Mesenchymal stem cell (in vitro differentiated cells and primary cell): ENCODE measurements at regions not wholly inside any gene's neighbourhood (a gene's known extent, or its start where the extent isn't known, plus 50 kb on each side); places are given as distances from the start of the nearest gene placed in this dataset.

Experiments
- DNase-seq: peaks from one replicate; pipeline ENCODE4 v3.0.0-alpha.2; 2013
- H2AFZ ChIP-seq: one replicate; pipeline ENCODE4 v1.6.1; 2013; ENCODE audit warnings: low read depth, mild to moderate bottlenecking, control low read depth, inconsistent platforms, low read length, moderate library complexity
- H2AK5ac ChIP-seq: 2 replicates; pipeline ENCODE4 v1.6.1; 2013; ENCODE audit warnings: low read length, moderate library complexity, mild to moderate bottlenecking, inconsistent platforms; ENCODE audit not compliant: severe bottlenecking
- H2BK120ac ChIP-seq: one replicate; pipeline ENCODE4 v1.6.1; 2013; ENCODE audit warnings: low read depth, mild to moderate bottlenecking, inconsistent platforms, low read length, moderate library complexity
- H2BK12ac ChIP-seq, 2 experiments: one replicate each; pipeline ENCODE4 v1.6.1; 2013; ENCODE audit warnings: inconsistent platforms in 2 of 2, low read length in 2 of 2, mild to moderate bottlenecking in 2 of 2, moderate library complexity in 2 of 2, control low read depth in 1 of 2
- H2BK15ac ChIP-seq: one replicate; pipeline ENCODE4 v1.6.1; 2013; ENCODE audit warnings: mild to moderate bottlenecking, low read depth, inconsistent platforms; ENCODE audit not compliant: poor library complexity, severe bottlenecking
- H2BK5ac ChIP-seq: 2 replicates; pipeline ENCODE4 v1.6.1; 2013; ENCODE audit warnings: low read depth, mild to moderate bottlenecking, low read length, control low read depth, inconsistent platforms; ENCODE audit not compliant: poor library complexity, severe bottlenecking
- H3K14ac ChIP-seq, 2 experiments: one replicate each; pipeline ENCODE4 v1.6.1; 2013; ENCODE audit warnings: inconsistent platforms in 2 of 2, low read length in 2 of 2, control low read depth in 1 of 2, mild to moderate bottlenecking in 1 of 2, moderate library complexity in 1 of 2
- H3K18ac ChIP-seq, 2 experiments: one replicate each; pipeline ENCODE4 v1.6.1; 2013; ENCODE audit warnings: inconsistent platforms in 2 of 2, low read length in 2 of 2, control low read depth in 1 of 2, low read depth in 1 of 2, mild to moderate bottlenecking in 1 of 2
- H3K23ac ChIP-seq, 2 experiments: one replicate each; pipeline ENCODE4 v1.6.1; 2013; ENCODE audit warnings: inconsistent platforms in 2 of 2, low read length in 2 of 2, mild to moderate bottlenecking in 2 of 2, moderate library complexity in 2 of 2, control low read depth in 1 of 2
- H3K27ac ChIP-seq: 2 replicates; pipeline ENCODE4 v1.5.1; 2013; ENCODE audit warnings: mild to moderate bottlenecking, moderate library complexity, low read length, control low read depth, inconsistent platforms; ENCODE audit not compliant: poor library complexity, severe bottlenecking
- H3K27me3 ChIP-seq, 2 experiments: 2 replicates each; pipeline versions ENCODE4 v1.6.1 to v1.7.0; 2013; ENCODE audit warnings: low read length in 2 of 2, mild to moderate bottlenecking in 2 of 2, moderate library complexity in 2 of 2, control low read depth in 1 of 2, inconsistent platforms in 1 of 2; ENCODE audit not compliant: control insufficient read depth in 1 of 2, insufficient read depth in 1 of 2
- H3K36me3 ChIP-seq, 2 experiments: 2 replicates each; pipeline versions ENCODE4 v1.6.1 to v1.7.0; 2013; ENCODE audit warnings: low read length in 2 of 2, control low read depth in 1 of 2, inconsistent platforms in 1 of 2, low read depth in 1 of 2, mild to moderate bottlenecking in 1 of 2; ENCODE audit not compliant: insufficient read depth in 2 of 2, control insufficient read depth in 1 of 2
- H3K4ac ChIP-seq, 2 experiments: one replicate each; pipeline ENCODE4 v1.6.1; 2013; ENCODE audit warnings: inconsistent platforms in 2 of 2, low read length in 2 of 2, mild to moderate bottlenecking in 2 of 2, moderate library complexity in 2 of 2, control low read depth in 1 of 2, low read depth in 1 of 2
- H3K4me1 ChIP-seq: 2 replicates; pipeline ENCODE4 v1.6.1; 2013; ENCODE audit warnings: low read depth, low read length, control low read depth; ENCODE audit not compliant: control insufficient read depth, insufficient read depth
- H3K4me2 ChIP-seq: 2 replicates; pipeline ENCODE4 v1.6.1; 2013; ENCODE audit warnings: low read length, mild to moderate bottlenecking, inconsistent platforms; ENCODE audit not compliant: poor library complexity, severe bottlenecking
- H3K4me3 ChIP-seq, 2 experiments: 2 replicates each; pipeline versions ENCODE4 v1.5.1 to v1.7.0; 2013; ENCODE audit warnings: low read length in 2 of 2, mild to moderate bottlenecking in 2 of 2, control low read depth in 1 of 2, low read depth in 1 of 2; ENCODE audit not compliant: insufficient read depth in 1 of 2
- H3K79me1 ChIP-seq: replicated peaks from 2 replicates; pipeline ENCODE4 v1.6.1; 2013; ENCODE audit warnings: mild to moderate bottlenecking, control low read depth, low read length, inconsistent platforms; ENCODE audit not compliant: poor library complexity, severe bottlenecking
- H3K9ac ChIP-seq: 2 replicates; pipeline ENCODE4 v1.7.0; 2013; ENCODE audit warnings: mild to moderate bottlenecking, low read length, moderate library complexity
- H3K9me3 ChIP-seq: 2 replicates; pipeline ENCODE4 v1.7.0; 2013; ENCODE audit warnings: mild to moderate bottlenecking, low read length; ENCODE audit not compliant: control insufficient read depth
- H4K8ac ChIP-seq: one replicate; pipeline ENCODE4 v1.6.1; 2013; ENCODE audit warnings: inconsistent platforms, mild to moderate bottlenecking, low read length, moderate library complexity
- H4K91ac ChIP-seq: one replicate; pipeline ENCODE4 v1.6.1; 2013; ENCODE audit warnings: mild to moderate bottlenecking, low read length, inconsistent platforms
- WGBS: methylation state at CpG from one replicate; pipeline ENCODE4 v1.1.7; 2013; ENCODE audit warnings: mixed read lengths; 5-methylcytosine and 5-hydroxymethylcytosine counted together

DNA sequence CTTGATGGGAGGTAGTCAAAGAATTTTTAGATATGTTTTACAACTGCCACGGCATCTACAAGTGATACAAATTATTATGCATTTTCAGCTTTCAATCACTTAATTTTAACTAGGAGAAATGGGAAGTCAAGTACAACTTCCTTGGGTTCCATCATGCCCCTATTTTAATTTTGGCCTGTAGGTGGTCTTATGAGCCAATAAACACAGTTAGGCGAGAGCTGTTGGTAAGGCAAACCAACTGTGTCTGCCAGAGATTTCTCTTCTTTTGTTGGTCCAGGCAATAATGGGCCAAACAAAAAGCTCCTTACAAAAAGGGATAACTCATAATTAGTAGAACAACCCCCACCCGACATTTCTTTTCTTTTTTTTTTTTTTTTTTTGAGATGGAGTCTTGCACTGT, 63.3 kb upstream of the ARX start:
- no peak overlapping the region for H3K14ac ChIP-seq
- no peak overlapping the region for H4K91ac ChIP-seq
- H3K27ac ChIP-seq, result no peak overlapping the region
- no peaks in the 10 kb centered on the region for H3K4me1 ChIP-seq
- no peaks in the 10 kb centered on the region for H3K9me3 ChIP-seq
- H3K4me3 ChIP-seq, result no peak overlapping the region
- H3K4me2 ChIP-seq, result no peak overlapping the region
- no peak overlapping the region for H3K18ac ChIP-seq
- no peak overlapping the region for H2BK120ac ChIP-seq
- H2BK5ac ChIP-seq, result no peak overlapping the region
- no peak overlapping the region for H4K8ac ChIP-seq
- 100% methylated on average over 1 of the region's 3 CpGs for WGBS
- H3K79me1 ChIP-seq, result no peaks in the 10 kb centered on the region
- H2AK5ac ChIP-seq, result no peak overlapping the region
- no peaks in the 10 kb centered on the region for H3K36me3 ChIP-seq
- no peak overlapping the region for H3K23ac ChIP-seq
- peaks cover 0 to 2% of the 10 kb centered on the region in 2 experiments for H3K27me3 ChIP-seq
- no peak for DNase-seq
- H2BK12ac ChIP-seq, result no peak overlapping the region
- H3K4ac ChIP-seq, result no peak overlapping the region
- no peak overlapping the region for H2AFZ ChIP-seq
- no peak overlapping the region for H2BK15ac ChIP-seq
- no peak overlapping the region for H3K9ac ChIP-seq

DNA sequence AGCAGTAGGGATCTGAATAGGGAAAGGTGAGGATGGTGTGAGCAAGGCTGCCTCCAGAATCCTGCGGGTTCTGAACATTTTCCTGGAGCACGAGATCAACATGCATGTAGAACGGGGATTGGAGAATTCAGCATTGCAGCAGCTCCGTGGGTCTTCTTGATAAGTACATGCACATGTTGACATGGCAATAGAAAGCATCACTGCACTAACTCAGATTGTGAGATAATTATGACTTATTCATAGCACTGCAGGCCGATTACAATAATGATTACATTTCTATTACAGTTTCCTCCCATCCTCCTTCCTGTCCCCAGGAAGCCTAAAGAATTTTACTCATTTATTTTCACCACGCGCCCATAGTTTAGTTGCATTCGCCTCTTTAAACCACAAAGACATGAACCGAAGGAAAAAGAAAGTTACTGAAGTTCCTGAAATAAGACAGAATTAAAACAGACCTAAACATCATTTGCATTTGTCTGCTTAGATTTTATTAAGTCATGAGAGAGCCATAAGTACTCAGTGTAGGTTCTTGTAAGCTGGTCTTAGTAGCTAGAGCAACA, 61.3 kb upstream of the ARX start:
- no peak overlapping the region for H3K14ac ChIP-seq
- H3K9ac ChIP-seq, result no peak overlapping the region
- H3K9me3 ChIP-seq, result no peaks in the 10 kb centered on the region
- no peak overlapping the region for H2AFZ ChIP-seq
- DNase-seq, result no peak
- H2BK12ac ChIP-seq, result no peak overlapping the region
- no peaks in the 10 kb centered on the region for H3K79me1 ChIP-seq
- H2BK120ac ChIP-seq, result no peak overlapping the region
- H2AK5ac ChIP-seq, result no peak overlapping the region
- H3K4me3 ChIP-seq, result no peak overlapping the region
- no peak overlapping the region for H3K23ac ChIP-seq
- H2BK15ac ChIP-seq, result no peak overlapping the region
- H3K4me1 ChIP-seq, result no peaks in the 10 kb centered on the region
- no peak overlapping the region for H3K4ac ChIP-seq
- H3K18ac ChIP-seq, result no peak overlapping the region
- no peak overlapping the region for H3K27ac ChIP-seq
- no peak overlapping the region for H3K4me2 ChIP-seq
- no peaks in the 10 kb centered on the region for H3K36me3 ChIP-seq
- WGBS, result 86% methylated on average over 5 of the region's 9 CpGs
- peaks cover 0 to 4% of the 10 kb centered on the region in 2 experiments for H3K27me3 ChIP-seq
- H2BK5ac ChIP-seq, result no peak overlapping the region
- no peak overlapping the region for H4K8ac ChIP-seq
- H4K91ac ChIP-seq, result no peak overlapping the region

DNA sequence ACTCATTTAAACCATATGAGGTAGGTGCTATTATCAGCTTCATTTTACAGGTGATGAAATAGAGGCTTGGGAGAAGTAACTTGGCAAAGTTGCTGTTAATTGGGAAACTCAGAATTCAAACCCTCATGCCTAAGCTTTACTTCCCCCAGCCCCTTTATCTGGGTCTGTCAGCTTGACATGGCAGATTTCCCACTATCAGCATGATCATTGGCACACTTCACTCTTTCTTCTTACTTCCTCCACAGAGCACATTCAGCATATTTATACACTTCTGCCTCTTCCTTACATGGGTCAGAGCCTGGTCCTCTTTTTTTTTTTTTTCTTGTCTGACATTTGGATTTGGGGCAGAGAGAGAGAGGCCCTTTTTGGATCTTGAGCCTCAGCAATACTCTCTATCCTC, 56.5 kb upstream of the ARX start:
- H2BK15ac ChIP-seq, result no peak overlapping the region
- no peak overlapping the region for H3K27ac ChIP-seq
- peaks cover 0 to 4% of the 10 kb centered on the region in 2 experiments for H3K27me3 ChIP-seq
- H3K4me1 ChIP-seq, result no peaks in the 10 kb centered on the region
- no peak overlapping the region for H4K8ac ChIP-seq
- no peaks in the 10 kb centered on the region for H3K36me3 ChIP-seq
- no peak overlapping the region for H2AK5ac ChIP-seq
- no peaks in the 10 kb centered on the region for H3K79me1 ChIP-seq
- H3K14ac ChIP-seq, result no peak overlapping the region
- no peaks in the 10 kb centered on the region for H3K9me3 ChIP-seq
- H2AFZ ChIP-seq, result no peak overlapping the region
- H2BK5ac ChIP-seq, result no peak overlapping the region
- DNase-seq, result no peak
- H3K23ac ChIP-seq, result no peak overlapping the region
- H3K9ac ChIP-seq, result no peak overlapping the region
- no peak overlapping the region for H3K4me2 ChIP-seq
- H2BK120ac ChIP-seq, result no peak overlapping the region
- H3K4ac ChIP-seq, result no peak overlapping the region
- H3K4me3 ChIP-seq, result no peak overlapping the region
- H3K18ac ChIP-seq, result no peak overlapping the region
- no peak overlapping the region for H2BK12ac ChIP-seq
- H4K91ac ChIP-seq, result no peak overlapping the region

DNA sequence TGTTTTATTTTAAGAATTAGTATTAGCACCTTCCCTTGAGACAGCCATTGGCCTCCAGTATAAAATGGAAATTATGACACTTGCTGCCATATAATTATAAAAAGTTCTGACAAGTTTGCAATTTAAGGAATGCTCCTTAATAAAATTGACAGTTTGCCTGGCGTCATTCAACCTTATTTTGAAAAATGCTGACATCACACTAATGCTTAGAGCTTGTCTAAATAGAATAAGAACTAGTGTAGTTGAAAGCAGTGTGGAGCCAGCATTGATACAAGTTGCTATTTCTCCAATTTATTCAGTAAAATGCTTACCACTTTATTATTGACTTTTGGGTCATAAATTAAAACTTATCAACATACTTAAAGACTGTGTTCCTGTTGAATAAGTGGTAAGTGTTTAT, 54.3 kb upstream of the ARX start:
- DNase-seq, result no peak
- no peak overlapping the region for H3K27ac ChIP-seq
- no peaks in the 10 kb centered on the region for H3K4me1 ChIP-seq
- H3K23ac ChIP-seq, result no peak overlapping the region
- no peak overlapping the region for H3K14ac ChIP-seq
- peaks cover 0 to 2% of the 10 kb centered on the region in 2 experiments for H3K27me3 ChIP-seq
- H4K91ac ChIP-seq, result no peak overlapping the region
- no peak overlapping the region for H3K18ac ChIP-seq
- no peak overlapping the region for H2AFZ ChIP-seq
- no peak overlapping the region for H2BK12ac ChIP-seq
- no peaks in the 10 kb centered on the region for H3K36me3 ChIP-seq
- H3K4me3 ChIP-seq, result no peak overlapping the region
- no peak overlapping the region for H2BK15ac ChIP-seq
- 71% methylated on average over 1 of the region's 1 CpG for WGBS
- H4K8ac ChIP-seq, result no peak overlapping the region
- H2BK120ac ChIP-seq, result no peak overlapping the region
- no peaks in the 10 kb centered on the region for H3K79me1 ChIP-seq
- H3K9me3 ChIP-seq, result no peaks in the 10 kb centered on the region
- no peak overlapping the region for H3K4ac ChIP-seq
- no peak overlapping the region for H3K9ac ChIP-seq
- H2BK5ac ChIP-seq, result no peak overlapping the region
- no peak overlapping the region for H2AK5ac ChIP-seq
- H3K4me2 ChIP-seq, result no peak overlapping the region
